Activated naive CD4-positive, alpha-beta T cell treated with anti-CD3 and anti-CD28 coated beads, Interleukin-2, amount 10 ng/mL, durations not matched to agents 7 days and 5 days (primary cell): ENCODE measurements at regions not wholly inside any gene's neighbourhood (a gene's known extent, or its start where the extent isn't known, plus 50 kb on each side); places are given as distances from the start of the nearest gene placed in this dataset.

Source experiments
- CTCF ChIA-PET: fragments of 350-600 bp; sonication (Branson Sonifier 250); formaldehyde crosslinking; loops from one replicate; lab custom pipeline; 2021; ENCODE audit warnings: antibody characterized with exemption; lab: Charles Lee
- DNase-seq: peaks from one replicate; pipeline ENCODE4 v3.0.0-alpha.2; 2020
- H3K27ac Mint-ChIP-seq: one replicate; pipeline ENCODE4 v1.8.0; 2021; ENCODE audit warnings: mild to moderate bottlenecking, moderate library complexity, mixed read lengths
- H3K27me3 Mint-ChIP-seq: one replicate; pipeline ENCODE4 v1.8.0; 2021; ENCODE audit warnings: mild to moderate bottlenecking, mixed read lengths
- H3K36me3 Mint-ChIP-seq: one replicate; pipeline ENCODE4 v1.8.0; 2021; ENCODE audit warnings: mixed read lengths
- H3K4me1 Mint-ChIP-seq: one replicate; pipeline ENCODE4 v1.8.0; 2021; ENCODE audit warnings: mixed read lengths
- H3K4me3 Mint-ChIP-seq: one replicate; pipeline ENCODE4 v1.8.0; 2021; ENCODE audit warnings: mild to moderate bottlenecking, moderate library complexity, mixed read lengths
- H3K9me3 Mint-ChIP-seq: one replicate; pipeline ENCODE4 v1.8.0; 2021; ENCODE audit warnings: mixed read lengths

- Mint-ChIP-seq H3K4me3 (no peak overlapping the region), H3K36me3 (no peaks in the 10 kb centered on the region), H3K9me3 (peaks cover 2% of the 10 kb centered on the region), H3K4me1 (no peaks in the 10 kb centered on the region), H3K27me3 (no peaks in the 10 kb centered on the region), H3K27ac (no peak overlapping the region)
- CTCF ChIA-PET, result no interaction called here
- no peak for DNase-seq
Measured at GRCh38 chr4:137711502-137711901, 179.2 kb upstream of the PCDH18 start.

- Mint-ChIP-seq H3K4me1 (no peaks in the 10 kb centered on the region), H3K27ac (no peak overlapping the region), H3K4me3 (no peak overlapping the region), H3K36me3 (no peaks in the 10 kb centered on the region), H3K27me3 (no peaks in the 10 kb centered on the region), H3K9me3 (peaks cover 2% of the 10 kb centered on the region)
- CTCF ChIA-PET, result no interaction called here
- no peak for DNase-seq
Measured at GRCh38 chr4:137707626-137708025, 175.3 kb upstream of the PCDH18 start.

- Mint-ChIP-seq H3K27ac (no peak overlapping the region), H3K36me3 (no peaks in the 10 kb centered on the region), H3K4me1 (no peaks in the 10 kb centered on the region), H3K27me3 (no peaks in the 10 kb centered on the region), H3K9me3 (peaks cover 2% of the 10 kb centered on the region), H3K4me3 (no peak overlapping the region)
- no peak for DNase-seq
- CTCF ChIA-PET, result no interaction called here
Measured at GRCh38 chr4:137707102-137707620, 174.9 kb upstream of the PCDH18 start.

GRCh38 chr4:137705171-137705783 lies 173.0 kb upstream of the PCDH18 start:
- CTCF ChIA-PET, result no interaction called here
- H3K36me3 Mint-ChIP-seq, result no peaks in the 10 kb centered on the region
- no peak for DNase-seq
- H3K27ac Mint-ChIP-seq, result no peak overlapping the region
- no peaks in the 10 kb centered on the region for H3K27me3 Mint-ChIP-seq
- H3K4me1 Mint-ChIP-seq, result no peaks in the 10 kb centered on the region
- peaks cover 4% of the 10 kb centered on the region for H3K9me3 Mint-ChIP-seq
- H3K4me3 Mint-ChIP-seq, result no peak overlapping the region

- H3K27ac Mint-ChIP-seq, result no peak overlapping the region
- CTCF ChIA-PET, result no interaction called here
- H3K27me3 Mint-ChIP-seq, result no peaks in the 10 kb centered on the region
- no peak overlapping the region for H3K4me3 Mint-ChIP-seq
- no peaks in the 10 kb centered on the region for H3K36me3 Mint-ChIP-seq
- DNase-seq, result no peak
- H3K9me3 Mint-ChIP-seq, result peaks cover 4% of the 10 kb centered on the region
- no peaks in the 10 kb centered on the region for H3K4me1 Mint-ChIP-seq
Measured at GRCh38 chr4:137703195-137703594, 170.9 kb upstream of the PCDH18 start.

- Mint-ChIP-seq H3K36me3 (no peaks in the 10 kb centered on the region), H3K27me3 (no peaks in the 10 kb centered on the region), H3K4me3 (no peak overlapping the region), H3K27ac (no peak overlapping the region), H3K9me3 (peaks cover 4% of the 10 kb centered on the region), H3K4me1 (no peaks in the 10 kb centered on the region)
- DNase-seq, result no peak
- CTCF ChIA-PET, result no interaction called here
Measured at GRCh38 chr4:137702512-137702911, 170.2 kb upstream of the PCDH18 start.

GRCh38 chr4:137701401-137701800 lies 169.1 kb upstream of the PCDH18 start:
- Mint-ChIP-seq H3K4me3 (no peak overlapping the region), H3K36me3 (no peaks in the 10 kb centered on the region), H3K9me3 (peaks cover 4% of the 10 kb centered on the region), H3K27me3 (no peaks in the 10 kb centered on the region), H3K4me1 (no peaks in the 10 kb centered on the region), H3K27ac (no peak overlapping the region)
- CTCF ChIA-PET, result no interaction called here
- DNase-seq, result no peak

- Mint-ChIP-seq H3K27me3 (no peaks in the 10 kb centered on the region), H3K4me3 (no peak overlapping the region), H3K9me3 (peaks cover 4% of the 10 kb centered on the region), H3K4me1 (no peaks in the 10 kb centered on the region), H3K27ac (no peak overlapping the region), H3K36me3 (no peaks in the 10 kb centered on the region)
- no peak for DNase-seq
- CTCF ChIA-PET, result no interaction called here
Measured at GRCh38 chr4:137700751-137701150, 168.5 kb upstream of the PCDH18 start.

- no peaks in the 10 kb centered on the region for H3K27me3 Mint-ChIP-seq
- H3K4me1 Mint-ChIP-seq, result no peaks in the 10 kb centered on the region
- CTCF ChIA-PET, result no interaction called here
- no peak overlapping the region for H3K27ac Mint-ChIP-seq
- peaks cover 4% of the 10 kb centered on the region for H3K9me3 Mint-ChIP-seq
- H3K36me3 Mint-ChIP-seq, result no peaks in the 10 kb centered on the region
- DNase-seq, result no peak
- H3K4me3 Mint-ChIP-seq, result no peak overlapping the region
Measured at GRCh38 chr4:137700072-137700471, 167.8 kb upstream of the PCDH18 start.

GRCh38 chr4:137694138-137694537 lies 161.8 kb upstream of the PCDH18 start:
- H3K4me3 Mint-ChIP-seq, result no peak overlapping the region
- no peak overlapping the region for H3K27ac Mint-ChIP-seq
- no peaks in the 10 kb centered on the region for H3K4me1 Mint-ChIP-seq
- DNase-seq, result no peak
- no peaks in the 10 kb centered on the region for H3K36me3 Mint-ChIP-seq
- H3K27me3 Mint-ChIP-seq, result no peaks in the 10 kb centered on the region
- no peaks in the 10 kb centered on the region for H3K9me3 Mint-ChIP-seq
- CTCF ChIA-PET, result no interaction called here

- H3K9me3 Mint-ChIP-seq, result no peaks in the 10 kb centered on the region
- H3K36me3 Mint-ChIP-seq, result no peaks in the 10 kb centered on the region
- DNase-seq, result no peak
- H3K27ac Mint-ChIP-seq, result no peak overlapping the region
- H3K27me3 Mint-ChIP-seq, result no peaks in the 10 kb centered on the region
- H3K4me1 Mint-ChIP-seq, result no peaks in the 10 kb centered on the region
- CTCF ChIA-PET, result no interaction called here
- H3K4me3 Mint-ChIP-seq, result no peak overlapping the region
Measured at GRCh38 chr4:137693641-137694040, 161.3 kb upstream of the PCDH18 start.

- Mint-ChIP-seq H3K27me3 (no peaks in the 10 kb centered on the region), H3K9me3 (no peaks in the 10 kb centered on the region), H3K4me1 (no peaks in the 10 kb centered on the region), H3K4me3 (no peak overlapping the region), H3K27ac (no peak overlapping the region), H3K36me3 (no peaks in the 10 kb centered on the region)
- DNase-seq, result no peak
- CTCF ChIA-PET, result interaction anchor here (0.9 kb wide), 1 partner anchor 8 kb away, joined by 3 read pairs; no protein-coding TSS in a partner anchor
Measured at GRCh38 chr4:137692205-137692604, 159.9 kb upstream of the PCDH18 start.

GRCh38 chr4:137688651-137689050 lies 156.4 kb upstream of the PCDH18 start:
- Mint-ChIP-seq H3K9me3 (no peaks in the 10 kb centered on the region), H3K36me3 (no peaks in the 10 kb centered on the region), H3K4me1 (no peaks in the 10 kb centered on the region), H3K27ac (no peak overlapping the region), H3K4me3 (no peak overlapping the region), H3K27me3 (no peaks in the 10 kb centered on the region)
- no peak for DNase-seq
- CTCF ChIA-PET, result no interaction called here

- Mint-ChIP-seq H3K4me1 (no peaks in the 10 kb centered on the region), H3K9me3 (no peaks in the 10 kb centered on the region), H3K27me3 (no peaks in the 10 kb centered on the region), H3K4me3 (no peak overlapping the region), H3K27ac (no peak overlapping the region), H3K36me3 (no peaks in the 10 kb centered on the region)
- CTCF ChIA-PET, result no interaction called here
- DNase-seq, result no peak
Measured at GRCh38 chr4:137685357-137685756, 153.1 kb upstream of the PCDH18 start.

GRCh38 chr4:137681081-137681480 lies 148.8 kb upstream of the PCDH18 start:
- CTCF ChIA-PET, result no interaction called here
- Mint-ChIP-seq H3K27ac (no peak overlapping the region), H3K4me1 (no peaks in the 10 kb centered on the region), H3K27me3 (no peaks in the 10 kb centered on the region), H3K9me3 (no peaks in the 10 kb centered on the region), H3K4me3 (no peak overlapping the region), H3K36me3 (no peaks in the 10 kb centered on the region)
- DNase-seq, result no peak
